HG03045 (cell line): ENCODE measurements at regions not wholly inside any gene's neighbourhood (a gene's known extent, or its start where the extent isn't known, plus 50 kb on each side); places are given as distances from the start of the nearest gene placed in this dataset.

Experiments
- ATAC-seq: cut with Tn5 transposase; IDR thresholded peaks from one replicate; pipeline ENCODE4 v1.9.1; 2021; ENCODE audit warnings: mild to moderate bottlenecking, moderate library complexity; ENCODE audit not compliant: unreplicated experiment

- ATAC-seq, result no peak
Measured at GRCh38 chr14:22011253-22011642, 337.6 kb upstream of the OR4E1 start.

DNA sequence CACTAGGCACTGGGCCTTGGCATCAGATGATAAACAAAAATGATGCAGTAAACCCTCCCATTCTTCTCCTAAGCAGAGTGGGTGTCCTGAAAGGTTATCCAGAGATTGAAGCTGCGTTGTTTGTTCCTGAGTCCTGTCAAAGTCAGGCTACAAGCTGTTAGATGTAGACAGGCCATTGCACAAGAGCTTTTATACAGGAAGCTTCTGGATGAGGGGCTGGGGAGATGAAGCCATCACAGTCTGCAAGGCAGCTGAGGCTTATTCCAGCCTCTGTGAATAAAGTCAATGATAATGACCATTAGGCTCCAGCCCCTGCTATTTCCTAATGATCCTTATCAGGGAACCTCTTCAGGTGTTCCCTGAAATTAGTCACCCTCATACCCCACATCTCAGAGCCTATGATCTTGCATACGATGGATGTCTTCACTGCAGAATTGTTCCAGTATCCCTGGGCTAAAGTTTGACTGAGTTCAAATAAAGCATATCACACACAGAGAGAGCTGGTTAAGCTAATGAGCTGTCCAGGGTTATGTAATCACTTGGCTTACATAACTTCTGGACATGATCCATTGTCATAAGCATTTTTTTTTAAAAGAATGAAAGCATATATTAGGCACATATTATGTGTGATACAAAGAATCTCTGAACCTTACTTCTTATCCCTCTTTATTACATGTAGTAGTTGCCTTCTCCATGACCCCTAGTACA is 337.1 kb upstream of the OR4E1 start:
- no peak for ATAC-seq

- ATAC-seq, result no peak
Measured at GRCh38 chr14:22008766-22009165, 335.1 kb upstream of the OR4E1 start.

DNA sequence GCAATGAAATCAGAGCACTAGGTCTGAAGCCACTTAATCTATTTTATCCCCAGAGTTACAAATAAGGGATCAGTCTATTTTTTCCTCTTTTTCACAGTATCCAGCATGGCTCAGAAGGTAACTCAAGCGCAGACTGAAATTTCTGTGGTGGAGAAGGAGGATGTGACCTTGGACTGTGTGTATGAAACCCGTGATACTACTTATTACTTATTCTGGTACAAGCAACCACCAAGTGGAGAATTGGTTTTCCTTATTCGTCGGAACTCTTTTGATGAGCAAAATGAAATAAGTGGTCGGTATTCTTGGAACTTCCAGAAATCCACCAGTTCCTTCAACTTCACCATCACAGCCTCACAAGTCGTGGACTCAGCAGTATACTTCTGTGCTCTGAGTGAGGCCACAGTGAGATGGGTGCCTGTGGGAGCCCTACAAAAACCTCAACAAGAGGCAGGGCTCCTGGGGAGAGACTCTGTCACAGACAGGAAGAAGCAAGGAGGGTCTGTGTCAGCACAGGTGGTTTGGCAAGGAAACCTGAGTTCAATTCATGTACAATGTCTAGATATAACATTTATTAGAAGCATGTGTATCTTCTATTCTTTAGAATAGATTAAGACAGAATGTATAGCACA is 334.3 kb upstream of the OR4E1 start:
- no peak for ATAC-seq

DNA sequence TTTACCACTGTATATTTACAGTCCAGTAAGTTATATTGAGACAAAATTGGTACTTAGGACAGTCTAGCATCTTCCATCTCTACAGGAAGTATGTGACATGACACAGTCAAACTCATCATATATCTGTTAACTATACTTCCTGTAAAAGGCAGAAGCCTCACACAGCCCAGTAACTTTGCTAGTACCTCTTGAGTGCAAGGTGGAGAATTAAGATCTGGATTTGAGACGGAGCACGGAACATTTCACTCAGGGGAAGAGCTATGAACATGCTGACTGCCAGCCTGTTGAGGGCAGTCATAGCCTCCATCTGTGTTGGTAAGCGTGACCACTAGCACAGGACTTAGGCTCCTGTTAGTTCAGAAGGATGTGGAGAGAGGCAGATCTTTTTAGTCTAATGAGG is 333.7 kb upstream of the OR4E1 start:
- no peak for ATAC-seq

GRCh38 chr14:22003461-22003860 is 329.8 kb upstream of the OR4E1 start:
- ATAC-seq, result no peak

GRCh38 chr14:22002860-22003284 is 329.3 kb upstream of the OR4E1 start:
- ATAC-seq, result no peak

- ATAC-seq, result no peak
Measured at GRCh38 chr14:21999402-21999801, 325.8 kb upstream of the OR4E1 start.

DNA sequence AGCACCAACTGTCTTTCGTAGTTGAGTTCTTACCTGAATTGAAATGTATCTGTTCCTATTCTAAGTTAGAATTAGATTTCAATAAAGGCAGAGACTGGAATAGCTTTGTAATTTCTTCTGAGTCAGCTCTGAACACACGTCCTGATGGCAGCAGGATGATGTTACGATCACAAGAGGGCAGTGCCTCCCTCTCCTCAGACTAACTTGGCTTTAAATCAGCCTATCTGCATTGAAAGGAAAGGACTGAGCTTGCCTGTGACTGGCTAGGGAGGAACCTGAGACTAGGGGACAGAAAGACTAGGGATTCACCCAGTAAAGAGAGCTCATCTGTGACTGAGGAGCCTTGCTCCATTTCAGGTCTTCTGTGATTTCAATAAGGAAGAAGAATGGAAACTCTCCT is 323.7 kb upstream of the OR4E1 start:
- no peak for ATAC-seq

- ATAC-seq, result no peak
Measured at GRCh38 chr14:21995332-21995731, 321.7 kb upstream of the OR4E1 start.

GRCh38 chr14:21993837-21994236 is 320.2 kb upstream of the OR4E1 start:
- no peak for ATAC-seq

GRCh38 chr14:21993070-21993469 is 319.5 kb upstream of the OR4E1 start:
- ATAC-seq, result no peak

- ATAC-seq, result no peak
Measured at GRCh38 chr14:21991130-21991529, 317.5 kb upstream of the OR4E1 start.

GRCh38 chr14:21990116-21990515 is 316.5 kb upstream of the OR4E1 start:
- ATAC-seq, result no peak

- no peak for ATAC-seq
Measured at GRCh38 chr14:21989090-21989489, 315.5 kb upstream of the OR4E1 start.

- no peak for ATAC-seq
Measured at GRCh38 chr14:21988413-21988812, 314.8 kb upstream of the OR4E1 start.

GRCh38 chr14:21987937-21988336 is 314.3 kb upstream of the OR4E1 start:
- no peak for ATAC-seq

DNA sequence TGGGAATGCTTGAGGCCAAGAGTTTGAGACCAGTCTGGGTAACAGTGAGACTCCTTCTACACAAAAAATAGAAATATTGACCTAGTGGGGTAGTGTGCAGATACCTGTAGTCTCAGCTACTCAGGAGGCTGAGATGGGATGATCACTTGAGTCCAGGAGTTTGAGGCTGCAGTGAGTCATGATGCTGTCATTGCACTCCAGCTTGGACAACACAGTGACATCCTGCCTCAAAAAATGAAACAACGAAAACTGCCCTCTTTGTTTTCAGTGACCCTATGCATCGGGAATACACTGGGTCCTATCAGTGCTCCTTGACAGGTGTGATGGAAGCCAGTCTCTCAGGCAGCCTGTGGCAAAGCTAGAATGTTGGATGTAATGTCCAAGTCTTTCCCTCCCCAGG is 311.5 kb upstream of the OR4E1 start:
- no peak for ATAC-seq

- no peak for ATAC-seq
Measured at GRCh38 chr14:21978999-21979314, 305.3 kb upstream of the OR4E1 start.

DNA sequence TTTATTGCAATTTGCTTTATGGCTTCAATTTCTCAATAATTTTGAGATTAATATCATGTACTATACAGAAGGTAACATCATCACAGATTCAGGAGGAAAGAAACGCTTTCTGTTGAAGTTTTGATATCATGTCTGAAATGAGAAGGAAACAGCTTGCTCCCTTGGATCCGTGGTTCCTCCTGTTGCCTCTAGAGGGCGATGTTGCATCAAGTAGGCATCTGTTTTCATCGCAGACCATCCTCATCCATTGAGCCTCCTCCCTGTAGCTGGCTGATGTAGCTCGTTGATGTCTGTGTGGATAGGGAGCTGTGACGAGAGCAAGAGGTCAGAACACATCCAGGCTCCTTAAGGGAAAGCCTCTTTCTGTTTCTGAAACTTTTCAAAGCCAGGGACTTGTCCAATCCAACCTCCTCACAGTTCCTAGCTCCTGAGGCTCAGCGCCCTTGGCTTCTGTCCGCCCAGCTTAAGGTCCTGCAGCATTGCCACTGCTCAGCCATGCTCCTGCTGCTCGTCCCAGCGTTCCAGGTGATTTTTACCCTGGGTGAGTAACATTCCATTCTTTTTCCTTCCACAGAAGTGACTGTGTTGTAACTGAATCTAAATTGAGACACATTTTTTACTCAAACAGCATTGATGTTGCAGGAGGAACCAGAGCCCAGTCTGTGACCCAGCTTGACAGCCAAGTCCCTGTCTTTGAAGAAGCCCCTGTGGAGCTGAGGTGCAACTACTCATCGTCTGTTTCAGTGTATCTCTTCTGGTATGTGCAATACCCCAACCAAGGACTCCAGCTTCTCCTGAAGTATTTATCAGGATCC is 304.8 kb upstream of the OR4E1 start:
- no peak for ATAC-seq

DNA sequence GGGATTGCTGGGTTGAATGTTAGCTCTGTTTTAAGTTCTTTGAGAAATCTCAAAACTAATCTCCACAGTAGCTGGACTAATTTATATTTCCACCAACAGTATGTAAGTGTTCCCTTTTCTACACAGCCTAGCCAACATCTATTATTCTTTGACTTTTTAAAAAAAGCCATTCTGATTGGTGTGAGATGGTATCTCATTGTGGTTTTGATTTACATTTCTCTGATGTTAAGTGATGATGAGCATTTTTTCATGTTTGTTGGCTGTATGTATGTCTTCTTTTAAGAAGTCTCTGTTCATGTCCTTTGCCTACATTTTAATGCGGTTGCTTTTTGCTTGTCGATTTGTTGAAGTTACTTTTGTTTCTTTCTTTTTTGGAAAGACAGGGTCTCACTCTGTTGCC is 301.1 kb upstream of the OR4E1 start:
- no peak for ATAC-seq

- no peak for ATAC-seq
Measured at GRCh38 chr14:21965042-21965441, 291.4 kb upstream of the OR4E1 start.
